PC-3 (cell line): ENCODE measurements at regions not wholly inside any gene's neighbourhood (a gene's known extent, or its start where the extent isn't known, plus 50 kb on each side); places are given as distances from the start of the nearest gene placed in this dataset.

Experiments used
- CTCF ChIP-seq: fragments of 300-600 bp; sonication (generic); conservative IDR thresholded peaks from 2 replicates; pipeline ENCODE4 v1.5.1; 2017; ENCODE audit warnings: antibody characterized with exemption, low read depth, mild to moderate bottlenecking, low read length
- EZH2 ChIP-seq: fragments of 300-600 bp; sonication (generic); IDR thresholded peaks from one replicate; pipeline ENCODE4 v1.6.1; 2017; ENCODE audit warnings: antibody characterized with exemption, mild to moderate bottlenecking, low read length; ENCODE audit not compliant: unreplicated experiment
- EZH2phosphoT487 ChIP-seq: fragments of 300-600 bp; sonication (generic); IDR thresholded peaks from 2 replicates; pipeline ENCODE4 v1.6.1; 2018; ENCODE audit warnings: mild to moderate bottlenecking, antibody characterized with exemption, low read length, borderline replicate concordance

GRCh38 chr14:86646696-86647690 is 1117.0 kb downstream of the FLRT2 start:
- TF ChIP-seq CTCF: peak; percentile 48
- no peak for TF ChIP-seq EZH2
- TF ChIP-seq EZH2phosphoT487: no peak
